COR-L47 (cell line): ENCODE measurements at regions not wholly inside any gene's neighbourhood (a gene's known extent, or its start where the extent isn't known, plus 50 kb on each side); places are given as distances from the start of the nearest gene placed in this dataset.

Experiments used
- DNase-seq: peaks from one replicate; lab custom pipeline; 2025; lab: John Stamatoyannopoulos, UW

DNA sequence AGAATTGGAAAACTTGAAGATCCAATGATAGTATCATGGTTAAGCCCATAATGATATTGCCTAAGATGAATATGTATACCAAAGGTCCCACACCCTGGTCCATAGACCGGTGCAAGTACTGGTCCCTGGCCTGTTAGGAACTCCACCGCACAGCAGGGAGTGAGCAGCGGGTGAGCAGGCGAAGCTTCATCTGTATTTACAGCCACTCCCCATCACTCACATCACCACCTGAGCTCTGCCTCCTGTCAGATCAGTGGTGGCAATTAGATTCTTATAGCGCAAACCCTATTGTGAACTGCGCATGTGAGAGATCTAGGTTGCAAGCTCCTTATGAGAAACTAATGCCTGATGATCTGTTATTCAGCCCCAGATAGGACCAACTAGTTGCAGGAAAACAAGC, 402.4 kb downstream of the EPHA4 start:
- no peak for DNase-seq

DNA sequence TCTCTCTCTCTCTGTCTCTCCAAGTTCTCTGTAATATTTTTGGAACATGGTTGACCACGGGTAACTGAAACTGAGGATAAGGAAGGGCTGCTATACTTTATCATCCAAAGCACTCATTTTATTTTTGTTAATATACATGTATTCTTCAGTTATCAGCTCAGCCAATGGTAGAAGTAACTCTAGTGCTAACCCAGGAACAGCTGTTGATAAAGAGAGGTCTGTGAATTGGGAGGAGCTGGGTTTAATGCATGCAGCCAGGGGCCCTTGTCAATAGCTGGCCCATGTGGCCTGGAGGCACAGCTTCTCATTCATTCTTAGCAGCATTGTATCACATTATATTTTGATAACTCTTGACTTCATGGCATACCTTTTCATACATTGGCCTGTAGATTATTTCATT, 401.6 kb downstream of the EPHA4 start:
- no peak for DNase-seq

DNA sequence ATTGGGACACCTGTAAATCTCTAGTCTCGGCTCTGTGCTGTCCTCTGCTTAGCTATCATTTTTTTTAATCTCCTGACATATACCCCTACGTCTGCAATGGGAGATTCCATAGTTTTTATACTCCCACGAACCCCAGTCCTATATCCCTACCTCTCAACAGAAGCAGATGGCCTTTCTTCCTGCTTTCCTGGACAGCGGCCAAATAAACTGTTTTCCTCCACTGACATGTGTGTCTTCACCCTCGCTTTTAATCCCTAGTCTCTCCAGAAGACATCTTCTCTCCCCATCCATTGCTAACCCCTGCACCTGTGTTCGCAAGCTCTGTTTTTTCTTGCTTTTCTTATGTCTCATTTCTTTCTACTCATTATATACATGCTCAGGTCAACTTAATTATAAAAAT, 395.4 kb downstream of the EPHA4 start:
- DNase-seq: no peak

DNA sequence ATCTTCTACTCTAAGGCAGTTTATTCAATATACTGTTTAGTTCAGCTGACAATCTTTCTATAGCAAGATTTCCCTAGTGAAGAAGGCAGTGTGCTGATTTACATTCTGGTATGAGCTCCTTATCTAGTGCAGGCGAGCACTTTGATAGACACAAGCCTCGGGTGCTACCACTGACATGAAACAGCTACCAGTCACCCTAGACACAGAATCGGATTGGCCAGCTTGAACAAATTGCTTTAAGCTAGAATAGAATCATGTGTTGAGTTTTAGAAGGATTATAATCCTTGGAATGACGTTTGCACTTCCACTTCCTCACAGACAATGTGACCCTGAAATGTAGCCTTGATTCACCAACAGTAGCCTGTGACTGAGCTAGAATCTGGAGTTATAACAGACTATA, 394.0 kb downstream of the EPHA4 start:
- no peak for DNase-seq

DNA sequence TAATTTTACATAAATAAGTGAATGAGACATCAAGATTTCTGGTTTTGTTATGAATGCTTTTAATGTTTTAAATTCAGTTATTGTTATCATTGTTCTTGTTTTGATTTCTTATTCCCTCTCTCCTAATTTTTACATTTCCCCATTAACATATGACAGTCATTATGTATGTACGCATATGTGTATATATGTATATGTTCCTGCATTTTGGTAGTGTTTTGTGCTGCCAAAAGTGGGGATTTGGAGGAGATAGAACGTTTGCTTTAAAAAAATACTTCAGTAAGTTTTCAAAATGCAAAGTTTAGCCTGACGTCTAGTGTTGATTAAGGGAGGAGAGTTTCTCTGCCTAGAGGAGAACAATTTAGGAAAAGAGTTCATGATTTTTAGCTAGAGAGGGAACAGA, 385.2 kb downstream of the EPHA4 start:
- DNase-seq: no peak

DNA sequence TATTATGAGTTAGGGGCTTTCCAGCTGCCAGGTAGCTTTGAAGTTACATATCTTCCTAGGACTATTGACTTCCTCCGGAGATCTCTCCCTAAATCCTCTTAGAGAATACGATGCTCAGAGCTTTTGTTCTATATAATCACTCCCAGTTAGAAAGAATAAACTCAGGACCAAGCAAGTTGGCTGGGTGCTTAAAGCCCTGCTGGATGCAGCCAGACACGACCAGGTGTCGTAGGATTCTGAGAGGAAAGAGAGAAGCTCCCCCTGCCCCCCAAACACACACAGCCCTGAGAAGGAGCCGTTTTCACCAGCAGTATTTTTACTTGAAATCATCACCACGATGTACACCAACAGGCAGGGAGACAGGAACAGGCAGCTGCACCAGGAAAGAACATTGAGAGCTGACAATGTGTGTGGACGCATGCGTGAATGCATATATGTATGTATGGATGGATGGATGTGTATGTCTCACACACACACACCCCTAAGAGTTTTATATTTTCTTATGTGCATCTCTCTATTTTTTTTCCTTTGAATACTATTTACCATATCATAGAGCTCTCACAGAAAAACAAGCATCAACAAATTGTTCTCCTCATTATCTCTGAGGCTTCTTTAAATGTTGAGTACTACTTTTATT, 382.6 kb downstream of the EPHA4 start:
- DNase-seq: no peak

DNA sequence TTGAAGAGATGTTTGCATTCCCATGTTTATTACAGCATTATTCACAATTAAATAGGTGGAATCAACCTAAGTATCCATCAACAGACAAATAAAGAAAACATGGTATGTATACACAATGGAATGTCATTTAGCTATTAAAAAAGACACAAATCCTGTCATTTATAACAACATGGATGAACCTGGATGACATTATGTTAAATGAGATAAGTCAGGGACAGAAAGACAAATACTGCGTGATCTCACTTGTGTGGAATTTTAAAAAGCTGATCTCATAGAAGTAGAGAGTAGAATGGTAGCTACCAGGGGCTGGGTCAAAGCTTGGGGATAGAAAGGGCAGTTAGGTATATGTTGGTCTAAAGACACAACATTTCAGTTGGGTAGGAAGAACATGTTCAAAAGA, 376.3 kb downstream of the EPHA4 start:
- DNase-seq: no peak

DNA sequence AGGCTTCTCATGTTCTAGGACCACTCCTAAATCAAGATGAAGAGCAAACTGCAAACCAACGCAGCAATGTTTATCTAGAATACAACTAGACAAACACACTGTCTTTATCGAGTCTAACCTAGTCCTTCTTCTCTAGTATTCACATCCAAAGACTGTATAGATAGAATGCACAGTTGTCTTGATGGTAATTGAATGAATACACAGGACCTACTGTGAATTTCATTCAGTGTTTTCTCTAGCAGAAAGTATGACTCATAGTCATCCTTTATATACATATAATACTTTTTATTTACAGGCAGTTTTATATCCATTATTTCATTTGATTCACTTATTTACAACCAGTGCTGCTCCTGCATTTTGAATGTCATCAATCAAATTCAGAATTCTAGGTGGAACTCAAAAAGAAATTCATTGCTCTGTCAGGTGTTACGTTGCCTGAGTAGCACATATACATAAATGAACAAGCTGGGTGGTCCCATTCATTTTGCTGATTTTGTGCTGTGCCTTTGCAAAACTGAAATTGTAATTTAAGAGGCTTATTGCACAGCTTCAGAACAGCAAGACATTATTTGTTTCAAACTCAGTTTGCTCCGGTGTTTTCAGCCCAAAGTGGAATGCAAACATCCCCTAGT, 374.8 kb downstream of the EPHA4 start:
- DNase-seq: no peak

DNA sequence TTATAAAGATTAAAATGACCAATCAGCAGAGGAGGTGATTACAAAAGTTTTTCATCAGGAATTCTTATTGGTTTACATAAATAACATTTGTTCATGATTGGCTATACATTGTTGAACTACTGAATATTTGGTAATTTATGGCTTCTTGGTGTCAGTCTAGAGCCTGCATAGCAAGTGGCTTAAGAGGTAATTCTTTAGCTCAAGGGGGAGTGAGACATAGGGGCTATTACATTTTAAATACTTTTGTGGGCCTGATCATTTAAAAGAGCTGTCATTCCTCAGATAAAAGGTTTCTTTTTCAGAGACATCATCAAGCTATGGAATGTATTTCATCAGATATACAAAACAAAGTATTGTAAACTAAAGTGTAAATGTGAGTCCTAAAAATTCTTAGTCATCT, 373.8 kb downstream of the EPHA4 start:
- no peak for DNase-seq

DNA sequence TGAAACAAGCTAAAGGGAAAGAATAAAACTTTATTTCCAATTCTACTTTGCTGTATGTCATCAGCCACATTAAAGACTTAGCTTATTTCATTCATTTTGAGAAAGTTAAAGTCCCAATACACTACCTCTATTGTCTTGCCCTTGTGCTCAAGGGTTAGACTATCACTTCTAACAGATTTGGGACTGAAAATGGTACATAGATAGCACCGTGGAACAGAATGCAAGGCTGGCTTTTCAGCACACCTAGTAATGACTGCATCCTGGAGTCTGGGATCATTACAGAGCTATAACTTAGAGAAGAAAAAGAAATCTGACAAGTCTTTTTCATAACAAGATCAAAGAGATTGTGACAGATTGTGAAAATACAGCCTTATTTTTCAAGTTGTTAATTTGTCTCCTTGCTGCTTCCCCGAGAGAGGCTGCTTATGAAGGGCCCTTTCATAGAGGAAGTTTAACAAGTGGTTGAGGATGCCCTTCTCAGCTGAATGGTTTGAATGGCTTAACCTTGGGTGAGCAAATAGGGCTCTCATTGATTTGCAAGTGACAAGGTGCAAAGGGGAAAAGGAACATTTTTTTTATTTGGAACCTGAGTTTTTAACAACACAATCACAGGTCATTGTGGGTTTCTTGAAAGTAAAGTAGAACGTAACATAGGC, 371.8 kb downstream of the EPHA4 start:
- DNase-seq: no peak

DNA sequence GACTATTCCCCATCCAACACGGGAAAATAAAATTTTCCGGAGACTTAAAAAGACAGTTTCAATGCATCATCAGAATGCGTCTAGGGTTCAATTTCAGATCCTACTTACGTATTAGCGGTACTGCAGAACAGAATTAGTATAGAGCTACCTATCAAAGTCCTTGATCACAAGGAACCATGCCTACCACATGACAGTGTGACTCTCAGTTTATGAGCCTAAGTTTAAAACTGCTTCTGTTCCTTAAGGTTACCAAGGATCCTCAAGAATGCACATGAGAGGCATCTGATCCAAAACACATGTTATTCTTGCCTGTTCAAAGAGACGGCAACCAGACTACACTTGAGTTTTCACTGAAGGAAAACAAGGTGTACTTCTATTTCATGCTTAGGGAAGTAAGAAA, 369.7 kb downstream of the EPHA4 start:
- DNase-seq: no peak

DNA sequence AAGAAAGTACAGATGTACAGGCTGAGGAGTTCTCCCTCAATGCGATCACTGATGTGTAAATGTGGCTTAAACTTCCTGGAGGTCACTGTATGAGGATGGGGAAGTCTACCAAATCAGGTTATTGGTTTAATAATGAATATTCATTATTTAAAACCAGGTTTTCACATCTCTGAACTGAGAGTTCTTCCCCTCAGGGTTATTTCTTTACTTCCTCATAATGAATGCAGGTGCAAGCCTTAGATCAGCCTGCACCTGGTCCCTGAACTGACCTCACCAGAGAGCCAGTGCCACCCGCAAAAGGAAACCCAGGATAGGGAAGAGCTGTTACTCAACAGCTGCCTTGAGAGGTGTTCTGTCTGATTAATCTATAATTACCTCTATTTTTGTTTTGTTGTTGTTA, 369.0 kb downstream of the EPHA4 start:
- no peak for DNase-seq

DNA sequence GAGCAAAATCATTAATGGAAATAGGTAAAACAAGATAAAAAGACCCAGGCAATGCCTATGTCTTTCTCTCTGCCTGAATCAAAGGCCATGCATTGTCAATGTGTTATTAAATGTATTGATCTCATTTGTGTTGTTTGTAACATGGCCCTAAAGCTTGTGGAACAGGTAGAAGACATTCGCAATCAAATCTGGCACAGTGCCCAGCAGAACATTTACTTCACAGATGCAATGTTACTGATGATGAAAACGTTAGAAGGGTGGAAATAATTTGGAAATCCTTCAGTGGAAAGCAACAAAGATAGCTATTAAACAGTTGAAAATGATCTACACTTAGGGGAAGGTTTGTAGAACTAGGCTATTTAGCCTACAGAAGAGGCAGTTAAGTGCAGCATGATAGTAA, 368.2 kb downstream of the EPHA4 start:
- DNase-seq: peak; percentile 24

DNA sequence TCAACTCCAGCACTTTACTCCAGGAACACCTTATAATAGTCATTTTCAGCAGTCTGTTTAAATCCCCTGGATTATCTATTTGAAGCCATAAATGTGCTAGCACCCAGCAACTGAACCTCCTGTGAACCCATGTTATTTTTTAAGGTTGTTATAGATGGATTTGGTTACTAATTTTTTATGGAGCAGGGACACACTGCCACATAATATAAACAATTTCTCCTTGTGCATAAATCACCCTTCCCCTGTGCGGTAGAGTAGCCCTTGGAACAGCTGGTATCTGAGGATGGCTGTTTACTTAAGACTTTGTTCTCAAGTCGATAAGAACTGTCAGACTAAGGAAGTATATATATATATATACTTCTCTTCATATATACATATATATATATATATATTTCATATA, 367.4 kb downstream of the EPHA4 start:
- no peak for DNase-seq

DNA sequence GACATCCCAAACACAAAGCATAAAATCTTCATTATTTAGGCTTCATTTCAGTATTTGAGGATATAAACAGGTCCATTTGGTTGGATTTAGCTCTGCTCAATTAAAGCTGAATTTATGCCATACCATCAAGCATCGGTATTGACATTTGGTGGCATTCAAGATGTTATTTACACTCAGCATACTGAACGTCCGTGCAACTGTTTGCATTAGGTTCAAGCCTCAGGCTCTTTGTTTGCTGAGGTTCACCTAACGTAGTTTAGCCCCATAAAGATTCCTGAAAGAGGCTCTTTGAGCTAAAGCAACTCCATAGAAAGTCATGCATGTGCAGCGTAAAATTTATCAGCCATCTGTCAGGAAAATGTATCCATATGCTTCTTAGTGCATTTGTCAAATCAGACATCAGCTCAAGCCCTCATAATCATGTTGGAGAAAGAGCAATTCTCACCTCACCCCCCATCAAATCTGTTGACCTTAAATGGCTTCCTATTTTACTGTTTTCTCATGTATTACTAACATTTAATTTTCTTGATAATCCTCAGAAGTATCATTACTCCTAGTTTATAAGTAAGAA, 366.9 kb downstream of the EPHA4 start:
- DNase-seq: no peak

DNA sequence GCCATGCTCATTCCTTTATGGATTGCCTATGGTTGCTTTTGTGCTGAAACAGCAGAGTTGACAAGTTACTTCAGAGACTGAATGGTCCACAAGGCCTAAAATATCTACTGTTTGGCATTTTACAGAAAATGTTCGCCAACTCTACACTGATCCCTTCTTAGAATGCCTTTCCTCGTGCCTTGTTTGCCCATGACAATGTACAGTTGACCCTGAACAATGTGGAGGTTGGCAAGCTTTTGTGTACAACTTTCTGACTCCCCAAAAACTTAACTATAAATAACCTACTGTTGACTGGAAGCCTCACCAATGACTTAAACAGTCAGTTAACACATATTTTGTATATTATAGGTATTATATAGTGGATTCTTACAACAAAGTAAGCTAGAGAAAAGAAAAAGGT, 361.4 kb downstream of the EPHA4 start:
- no peak for DNase-seq

DNA sequence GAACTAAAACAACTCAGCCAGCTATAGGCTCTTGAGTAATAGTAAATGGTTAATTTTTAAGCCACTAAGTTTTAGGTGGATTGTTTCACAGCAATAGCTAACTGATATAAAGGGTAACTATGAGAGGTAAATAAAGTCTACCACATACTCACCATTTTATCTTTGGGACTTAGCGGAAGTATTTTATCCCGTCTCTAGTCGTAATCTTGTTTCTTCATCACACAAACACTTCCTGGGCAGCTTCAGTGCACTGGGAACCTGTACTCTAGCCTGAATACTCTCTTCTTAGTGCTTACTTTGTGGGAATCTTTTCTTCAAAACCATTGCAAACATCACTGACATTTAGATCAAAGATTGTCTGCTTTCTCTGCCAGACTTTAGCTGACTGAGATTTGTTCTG, 360.5 kb downstream of the EPHA4 start:
- DNase-seq: no peak

DNA sequence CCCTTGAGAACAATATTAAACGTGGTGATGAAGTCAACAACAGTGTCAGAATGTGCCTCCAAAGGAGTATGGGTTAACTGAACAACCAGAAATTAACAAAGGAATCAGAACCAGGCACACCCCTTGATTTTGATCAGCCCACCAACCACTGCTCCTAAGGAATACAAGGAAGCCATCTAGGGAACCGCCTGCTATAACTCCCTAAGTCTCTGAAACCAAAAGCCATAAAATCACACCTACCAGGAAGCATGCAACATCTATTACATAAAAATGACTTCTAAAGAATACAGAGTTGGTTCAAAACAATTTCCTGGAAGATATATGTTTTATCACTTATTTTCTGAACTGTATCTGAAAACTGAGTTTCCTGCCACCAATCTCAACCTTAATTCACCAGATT, 360.0 kb downstream of the EPHA4 start:
- no peak for DNase-seq

DNA sequence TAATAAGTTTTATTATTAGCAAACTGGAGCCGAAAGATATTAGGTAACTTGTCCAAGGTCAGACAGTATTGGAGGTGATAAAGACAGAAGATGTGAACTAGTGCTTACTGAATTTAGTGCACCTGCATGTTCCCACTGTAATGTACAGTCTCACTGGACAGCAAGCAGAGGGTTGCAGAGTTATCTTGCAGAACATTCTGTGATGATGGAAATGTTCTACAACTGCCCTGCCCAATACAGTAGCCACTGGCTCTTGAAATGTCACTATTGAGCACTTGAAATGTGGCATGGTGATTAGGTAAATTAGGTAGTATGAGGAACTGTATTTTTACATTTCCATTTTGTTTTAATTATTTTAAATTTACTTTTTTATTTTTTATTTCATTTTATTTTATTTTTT, 356.6 kb downstream of the EPHA4 start:
- no peak for DNase-seq

DNA sequence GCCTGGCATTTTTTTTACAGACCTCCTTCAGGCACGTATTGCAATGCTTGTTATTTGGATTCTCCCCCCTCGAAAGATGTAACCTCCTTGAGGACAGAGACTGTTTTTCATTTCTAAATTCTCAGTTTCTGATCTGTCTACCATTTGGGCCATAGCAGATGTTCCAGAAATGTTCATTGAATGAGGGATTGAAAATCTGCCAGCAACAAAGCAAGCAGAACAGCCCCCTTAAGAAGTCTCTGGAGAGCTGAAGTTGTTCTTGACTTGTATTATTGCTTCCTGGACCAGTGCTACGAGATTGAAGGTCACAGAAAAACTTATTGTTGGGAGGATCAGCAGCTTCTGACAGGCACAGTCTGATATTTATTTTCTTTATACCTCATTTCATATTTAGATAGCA, 355.5 kb downstream of the EPHA4 start:
- DNase-seq: no peak

DNA sequence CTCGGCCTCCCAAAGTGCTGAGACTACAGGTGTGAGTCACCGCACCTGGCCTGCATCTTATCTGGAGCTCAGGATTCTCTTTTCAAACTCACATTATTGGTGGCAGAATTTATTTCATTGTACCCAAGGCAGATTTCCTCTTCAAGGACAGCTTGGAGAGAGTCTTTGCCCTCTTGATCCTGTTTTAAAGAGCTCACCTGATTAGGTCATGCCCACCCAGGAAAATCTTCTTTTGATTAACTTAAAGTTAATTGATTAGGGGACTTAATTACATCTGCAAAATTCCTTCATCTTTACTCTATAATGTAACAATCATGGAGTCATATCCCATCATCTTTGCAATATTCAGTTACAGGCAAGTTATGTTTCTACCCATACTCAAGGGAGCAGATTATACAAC, 346.4 kb downstream of the EPHA4 start:
- no peak for DNase-seq

DNA sequence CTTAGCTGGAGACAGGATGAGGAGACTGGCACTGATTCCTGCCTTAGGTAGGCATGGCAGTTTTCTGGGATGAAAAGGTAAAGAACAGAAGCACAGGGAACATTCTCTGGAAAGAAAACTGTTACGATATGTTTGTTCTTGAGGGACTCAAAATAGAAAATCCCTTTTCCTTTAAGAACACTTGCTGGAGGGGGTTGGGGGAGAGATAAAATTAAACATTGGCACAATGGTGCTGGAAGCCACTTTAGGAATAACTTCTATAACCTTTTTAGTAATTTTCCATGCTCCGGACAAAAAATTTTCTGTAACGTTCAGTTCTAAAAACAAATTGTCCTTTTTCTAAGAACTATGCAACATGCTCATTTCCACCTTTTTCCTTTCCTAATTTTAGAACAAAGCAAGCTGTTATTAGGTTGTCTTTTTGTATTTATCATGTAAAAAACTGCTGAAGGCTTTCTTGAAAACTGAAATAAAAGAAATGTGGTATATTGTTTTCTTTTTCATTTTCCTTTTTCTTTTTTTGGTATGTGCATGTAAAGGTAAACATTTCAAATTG, 343.8 kb downstream of the EPHA4 start:
- no peak for DNase-seq

DNA sequence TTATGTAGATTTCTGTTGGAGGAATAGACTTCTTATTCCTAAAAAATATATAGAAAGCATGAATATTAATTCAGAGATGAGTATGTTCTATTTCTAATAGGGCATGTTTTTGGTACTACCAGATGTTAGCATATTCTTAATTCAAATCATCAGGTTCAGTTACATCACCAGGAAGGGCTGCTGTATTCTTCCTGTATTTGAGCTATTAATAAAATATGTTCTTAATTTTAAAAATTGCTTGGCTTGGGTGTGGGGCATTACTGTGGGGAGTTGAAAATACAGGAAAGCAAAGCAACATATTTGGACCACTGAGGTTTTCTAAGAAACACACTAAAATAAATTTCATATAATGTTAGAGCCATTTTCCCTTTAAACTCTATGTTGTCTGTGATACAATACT, 343.0 kb downstream of the EPHA4 start:
- DNase-seq: no peak
